ENCODE measurements at regions not wholly inside any gene's neighbourhood (a gene's known extent, or its start where the extent isn't known, plus 50 kb on each side); places are given as distances from the start of the nearest gene placed in this dataset.

DNA sequence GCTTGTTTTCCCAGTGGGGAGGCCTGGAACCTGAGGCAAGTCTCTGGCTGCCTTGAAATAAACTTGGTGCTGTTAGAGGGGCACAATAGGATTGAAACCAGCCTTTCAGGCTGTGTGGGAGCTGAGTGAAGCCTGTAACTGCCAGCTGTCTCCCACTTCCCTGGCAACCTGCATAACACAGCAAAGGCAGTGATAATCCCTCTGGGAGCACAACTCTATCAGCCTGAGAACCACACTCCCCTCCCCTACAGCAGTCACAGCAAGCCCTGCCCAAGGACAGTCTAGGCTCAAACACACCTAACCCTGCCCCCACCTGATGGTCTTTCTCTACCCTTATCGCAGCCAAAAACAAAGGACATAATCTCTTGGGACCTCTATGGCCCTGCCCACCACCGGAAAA is 683.8 kb upstream of the ATXN8OS start:
- no peak for DNase-seq (ENCODE audit: low spot score)

GRCh38 chr13:69418319-69418718 is 689.3 kb upstream of the ATXN8OS start:
- DNase-seq (ENCODE audit: low spot score), result no peak

DNA sequence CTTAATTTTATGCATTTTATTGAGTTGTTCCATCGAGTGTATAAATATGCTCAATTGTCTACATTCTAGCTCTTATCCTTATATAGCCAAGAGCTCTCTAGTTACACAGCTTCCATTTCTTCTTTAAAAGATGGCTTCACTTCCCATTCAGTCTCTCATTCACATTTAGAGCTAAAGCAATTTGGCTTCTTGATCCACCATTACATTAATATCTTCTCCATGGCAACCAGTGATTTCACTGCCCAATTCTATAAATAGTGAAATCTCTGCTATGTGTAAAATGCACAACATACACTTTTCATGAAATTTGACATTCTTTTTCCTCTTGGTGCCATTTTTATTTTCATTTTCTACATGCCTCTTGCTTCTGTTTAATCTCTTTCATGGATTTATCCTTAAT is 696.9 kb upstream of the ATXN8OS start:
- DNase-seq (ENCODE audit: low spot score), result no peak

DNA sequence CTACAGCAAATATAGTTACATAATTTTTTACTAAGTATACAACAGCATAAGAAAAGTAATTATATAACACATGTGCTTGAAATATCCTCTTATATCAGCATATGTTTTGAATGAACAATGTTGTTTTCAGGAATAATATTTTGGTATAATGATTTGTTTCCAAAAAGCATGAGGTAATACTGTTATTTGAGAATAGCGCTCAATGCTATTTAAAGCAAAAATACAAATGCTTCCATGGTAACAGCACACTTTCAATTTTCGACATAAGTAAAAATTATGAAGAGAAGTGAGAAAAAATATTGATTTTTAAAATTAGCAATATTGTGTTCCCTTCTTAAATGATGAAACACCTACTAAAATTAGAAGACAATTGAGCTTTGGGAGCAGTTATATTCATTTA is 715.9 kb upstream of the ATXN8OS start:
- no peak for DNase-seq (ENCODE audit: low spot score)

GRCh38 chr13:69389899-69390298 is 717.7 kb upstream of the ATXN8OS start:
- no peak for DNase-seq (ENCODE audit: low spot score)

- DNase-seq (ENCODE audit: low spot score), result no peak
These were observed 733.7 kb upstream of the ATXN8OS start for GRCh38 chr13:69373747-69374425.

DNA sequence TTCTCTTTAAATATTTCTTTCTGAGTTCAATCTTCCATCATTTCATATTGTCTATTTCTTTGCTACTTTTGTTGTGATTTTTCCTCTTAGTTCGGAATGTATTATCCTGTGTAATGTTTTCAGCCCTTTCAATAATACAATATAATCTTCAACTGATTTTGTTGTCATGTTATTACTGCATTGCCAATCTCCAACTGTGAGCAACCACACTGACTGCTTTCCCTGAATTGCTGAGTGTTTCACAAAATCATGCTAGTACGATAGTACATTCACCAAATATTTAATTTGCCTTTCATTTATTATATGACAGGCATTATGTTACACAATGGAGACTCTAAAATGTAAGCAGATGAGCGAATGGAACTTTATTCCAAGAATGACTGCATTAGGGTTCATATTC is 744.3 kb upstream of the ATXN8OS start:
- no peak for DNase-seq (ENCODE audit: low spot score)

- peak; percentile 9 for DNase-seq (ENCODE audit: low spot score)
These were observed 776.4 kb upstream of the ATXN8OS start for GRCh38 chr13:69331245-69331644.

- peak; percentile 82 for DNase-seq (ENCODE audit: low spot score)
These were observed 783.3 kb upstream of the ATXN8OS start for GRCh38 chr13:69324090-69324886.

DNA sequence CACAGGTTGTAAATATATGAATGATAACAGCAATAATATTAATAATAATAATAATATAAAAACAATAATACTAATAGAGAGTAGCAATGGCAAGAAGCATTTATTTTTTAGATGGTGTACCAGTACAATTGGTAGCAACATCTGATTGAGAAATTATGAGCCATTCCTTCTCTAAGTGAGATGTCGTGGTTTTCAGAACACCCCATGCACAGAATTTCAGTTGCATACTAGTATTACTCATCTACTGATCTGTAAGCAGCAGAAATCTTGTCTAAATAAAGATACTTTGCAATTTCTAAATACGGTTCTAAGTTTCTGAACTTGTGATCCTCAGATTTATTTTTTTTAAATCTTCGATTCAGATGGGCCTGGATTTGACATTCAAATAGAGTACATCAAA is 788.0 kb upstream of the ATXN8OS start:
- DNase-seq (ENCODE audit: low spot score), result no peak

GRCh38 chr13:69315039-69315438 is 792.6 kb upstream of the ATXN8OS start:
- DNase-seq (ENCODE audit: low spot score), result no peak

DNA sequence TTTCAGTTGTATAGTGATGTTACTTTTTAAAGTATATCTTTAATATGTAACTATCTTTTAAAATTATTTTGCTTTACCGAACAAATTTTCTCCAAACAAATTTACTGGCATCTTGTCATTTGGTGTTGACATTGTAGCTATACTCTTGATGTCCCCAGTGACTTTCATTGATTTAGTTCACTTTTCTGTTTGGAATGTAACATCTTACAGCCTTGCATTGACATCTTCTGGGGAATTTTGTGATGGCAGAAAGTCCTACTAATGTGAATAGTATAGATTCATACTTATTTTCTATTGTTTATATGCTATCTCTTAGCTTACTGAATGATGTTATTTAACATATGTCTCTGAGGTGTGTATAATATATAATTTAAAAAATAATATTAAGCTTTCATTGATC is 800.9 kb upstream of the ATXN8OS start:
- peak; percentile 26 for DNase-seq (ENCODE audit: low spot score)

- DNase-seq (ENCODE audit: low spot score), result no peak
These were observed 807.5 kb upstream of the ATXN8OS start for GRCh38 chr13:69300131-69300530.

GRCh38 chr13:69296130-69296529 is 811.5 kb upstream of the ATXN8OS start:
- no peak for DNase-seq (ENCODE audit: low spot score)

DNA sequence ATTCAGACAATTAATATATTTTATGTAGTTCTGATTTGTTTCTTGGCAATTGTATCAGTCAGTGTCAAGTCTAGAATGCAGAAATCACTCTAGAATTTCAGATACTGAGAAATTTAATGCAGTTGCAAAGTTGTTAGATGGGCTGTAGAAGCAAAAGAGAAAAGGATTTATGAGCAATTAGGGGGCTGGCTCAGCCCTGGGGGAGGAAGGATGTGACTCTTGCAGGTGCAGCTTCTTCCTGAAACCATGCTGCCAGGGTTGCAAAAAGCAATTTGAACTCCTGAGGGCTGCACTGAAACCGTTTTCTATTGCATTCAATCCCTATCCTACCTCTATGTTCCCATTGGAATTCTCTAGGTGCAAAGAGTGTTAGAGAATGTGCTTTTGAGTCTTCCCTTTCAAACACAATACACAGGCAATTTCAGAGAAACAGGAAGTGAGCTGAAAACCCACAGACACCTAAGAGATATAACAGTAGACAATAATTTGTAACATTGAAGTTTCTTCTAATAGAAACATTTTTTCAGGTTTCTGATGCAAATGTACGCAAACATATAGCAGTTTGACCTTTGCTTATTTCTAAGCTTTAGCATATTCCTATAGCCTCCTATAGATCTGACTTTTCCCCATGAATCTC is 814.7 kb upstream of the ATXN8OS start:
- DNase-seq (ENCODE audit: low spot score), result no peak

DNA sequence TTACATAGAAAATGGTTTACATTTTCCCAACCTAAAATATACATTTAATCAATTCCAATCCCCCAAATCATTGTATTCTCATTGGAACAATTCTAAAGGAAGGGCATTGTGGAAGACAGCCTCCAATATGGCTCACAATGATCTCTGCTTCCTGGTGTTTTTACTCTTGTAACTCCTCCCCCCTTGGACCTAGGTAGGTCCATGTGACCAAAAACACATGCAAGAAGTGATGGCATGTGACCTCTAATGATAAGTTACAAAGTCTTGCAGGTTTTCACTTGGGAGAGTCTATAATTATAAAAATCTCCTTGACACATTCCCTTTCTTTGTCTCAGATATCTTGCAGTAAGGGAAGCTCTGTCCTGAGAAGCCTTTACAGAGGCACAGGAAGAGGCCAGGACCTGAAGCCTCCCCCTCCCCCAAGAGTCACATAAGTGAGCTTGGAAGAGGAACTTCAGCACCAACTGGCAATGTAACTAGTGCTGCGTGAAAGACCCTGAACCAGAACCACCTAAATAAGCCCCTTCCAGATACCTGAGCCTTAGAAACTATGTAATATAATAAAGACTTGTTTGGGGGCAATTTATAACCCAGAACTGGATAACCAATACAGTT is 816.2 kb upstream of the ATXN8OS start:
- DNase-seq (ENCODE audit: low spot score), result no peak

DNA sequence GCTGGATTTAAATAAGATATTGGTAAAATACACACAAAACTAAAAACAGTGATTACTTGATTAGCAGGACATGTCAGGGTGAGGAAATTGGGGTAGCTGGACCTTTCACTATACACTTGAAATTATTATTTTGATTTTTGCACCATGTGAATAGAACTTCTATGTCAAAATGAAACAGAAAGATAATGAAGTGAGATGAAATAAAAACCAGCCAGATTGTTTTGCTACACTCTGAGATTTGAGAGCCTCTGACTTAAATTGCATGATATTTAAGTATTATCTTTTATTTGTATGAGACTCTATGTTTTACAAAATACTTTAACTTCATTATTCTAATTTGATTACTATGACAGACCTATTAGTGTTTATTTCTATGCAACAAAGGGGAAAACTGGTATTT is 819.6 kb upstream of the ATXN8OS start:
- no peak for DNase-seq (ENCODE audit: low spot score)

GRCh38 chr13:69287050-69287698 is 820.5 kb upstream of the ATXN8OS start:
- DNase-seq (ENCODE audit: low spot score), result no peak

DNA sequence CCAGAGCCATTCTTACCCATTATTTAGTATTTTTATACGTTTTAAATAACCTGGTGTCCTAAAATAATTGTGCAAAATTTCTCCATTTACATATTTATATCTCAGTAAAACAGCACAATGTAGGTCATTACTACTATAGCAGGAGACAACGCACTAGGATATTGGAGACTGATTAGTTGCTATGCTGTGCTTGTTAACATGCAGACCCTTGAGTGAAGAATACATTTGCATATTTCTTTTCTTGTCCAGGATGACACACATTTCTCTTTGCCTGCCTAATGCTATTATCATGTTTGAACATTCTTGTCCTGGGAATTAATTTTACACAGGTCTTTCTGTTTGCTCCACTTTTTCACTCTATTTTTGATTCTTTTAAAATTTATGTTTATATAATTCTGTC is 823.8 kb upstream of the ATXN8OS start:
- no peak for DNase-seq (ENCODE audit: low spot score)

DNA sequence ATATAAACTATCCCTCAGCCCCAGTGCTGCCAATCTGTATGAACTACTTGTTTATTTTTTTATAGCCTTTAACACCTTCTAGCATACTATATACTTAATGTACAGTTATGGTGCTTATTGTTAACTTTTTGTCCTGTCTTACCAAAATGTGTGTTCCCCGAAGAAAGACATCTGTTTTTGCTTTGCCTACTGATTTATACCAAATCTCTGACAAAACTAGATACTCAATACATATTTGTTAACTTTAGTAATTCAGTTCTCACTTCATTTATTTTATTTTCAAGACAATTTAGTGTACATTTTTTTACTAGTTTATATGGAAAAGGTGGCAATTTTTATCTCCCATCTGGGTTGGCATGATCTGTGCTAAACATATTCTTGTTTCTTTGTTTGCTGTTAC is 824.3 kb upstream of the ATXN8OS start:
- no peak for DNase-seq (ENCODE audit: low spot score)

DNA sequence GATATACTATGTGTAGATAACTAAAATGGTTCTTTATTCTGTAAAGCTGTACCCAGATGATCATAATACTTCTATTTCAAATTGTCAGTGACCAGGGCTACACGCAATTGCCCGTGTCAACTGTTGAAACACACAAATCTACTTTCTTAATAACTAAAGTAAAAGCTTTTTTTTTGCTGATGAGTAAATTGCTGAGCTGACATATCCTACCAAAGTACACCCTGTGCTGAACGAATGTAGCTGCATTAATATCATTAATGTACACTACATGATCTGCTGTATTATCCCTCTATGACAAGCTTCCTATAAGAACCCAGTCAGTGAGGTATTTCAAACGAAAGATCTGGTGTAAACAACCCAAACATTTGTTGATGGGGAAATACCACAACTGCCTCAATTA is 827.2 kb upstream of the ATXN8OS start:
- DNase-seq (ENCODE audit: low spot score), result no peak

DNA sequence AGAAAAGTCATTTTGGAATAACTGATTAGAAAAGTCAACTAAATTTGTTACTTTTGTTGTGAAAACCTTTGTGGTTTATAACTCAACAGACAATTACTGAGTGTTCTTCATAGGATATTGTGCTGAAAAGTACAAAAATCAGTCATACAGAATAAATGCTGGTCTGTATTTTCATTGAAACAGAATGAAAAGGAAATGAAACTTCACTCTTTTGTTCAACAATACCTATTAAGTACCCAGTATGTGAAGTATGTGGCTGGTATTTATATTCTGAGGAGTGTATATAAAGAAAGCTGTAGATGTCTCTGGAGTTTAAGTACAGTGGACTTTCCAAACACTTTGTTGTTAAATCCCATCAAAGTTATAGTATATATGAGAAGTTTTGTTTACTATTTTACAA is 828.4 kb upstream of the ATXN8OS start:
- DNase-seq (ENCODE audit: low spot score), result no peak
